Astrocyte of the cerebellum (primary cell): ENCODE measurements at regions not wholly inside any gene's neighbourhood (a gene's known extent, or its start where the extent isn't known, plus 50 kb on each side); places are given as distances from the start of the nearest gene placed in this dataset.
"Not testable (repeated sequence)": the region's sequence is repeated elsewhere in the genome, so short reads cannot be mapped to it uniquely, and the experiment has no call there.

ENCODE experiments used
- DNase-seq: peaks from one replicate; pipeline ENCODE4 v3.0.0-alpha.2; 2011; ENCODE audit warnings: low read depth
- H3K4me3 ChIP-seq: 2 replicates; pipeline ENCODE4 v1.5.1; 2011; ENCODE audit warnings: mild to moderate bottlenecking, low read depth, low read length, moderate library complexity
- in situ Hi-C: cut with HindIII; loops from 2 replicates; pipeline ENCODE4 v1.10.0; 2017; ENCODE audit warnings: low sequenced_read_pairs
- TF ChIP-seq, protein P1 (sequence below): IDR thresholded peaks from 2 replicates; pipeline ENCODE4 v1.5.1; 2012; ENCODE audit warnings: low read length, low read depth, moderate library complexity, mild to moderate bottlenecking; ENCODE audit errors: missing control alignments

GRCh38 chr7:153772966-153773365 lies 279.2 kb upstream of the DPP6 start:
- no peak for DNase-seq
- TF ChIP-seq, protein P1, sequence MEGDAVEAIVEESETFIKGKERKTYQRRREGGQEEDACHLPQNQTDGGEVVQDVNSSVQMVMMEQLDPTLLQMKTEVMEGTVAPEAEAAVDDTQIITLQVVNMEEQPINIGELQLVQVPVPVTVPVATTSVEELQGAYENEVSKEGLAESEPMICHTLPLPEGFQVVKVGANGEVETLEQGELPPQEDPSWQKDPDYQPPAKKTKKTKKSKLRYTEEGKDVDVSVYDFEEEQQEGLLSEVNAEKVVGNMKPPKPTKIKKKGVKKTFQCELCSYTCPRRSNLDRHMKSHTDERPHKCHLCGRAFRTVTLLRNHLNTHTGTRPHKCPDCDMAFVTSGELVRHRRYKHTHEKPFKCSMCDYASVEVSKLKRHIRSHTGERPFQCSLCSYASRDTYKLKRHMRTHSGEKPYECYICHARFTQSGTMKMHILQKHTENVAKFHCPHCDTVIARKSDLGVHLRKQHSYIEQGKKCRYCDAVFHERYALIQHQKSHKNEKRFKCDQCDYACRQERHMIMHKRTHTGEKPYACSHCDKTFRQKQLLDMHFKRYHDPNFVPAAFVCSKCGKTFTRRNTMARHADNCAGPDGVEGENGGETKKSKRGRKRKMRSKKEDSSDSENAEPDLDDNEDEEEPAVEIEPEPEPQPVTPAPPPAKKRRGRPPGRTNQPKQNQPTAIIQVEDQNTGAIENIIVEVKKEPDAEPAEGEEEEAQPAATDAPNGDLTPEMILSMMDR, result no peak
- H3K4me3 ChIP-seq, result no peak overlapping the region
- in situ Hi-C loops, result no loop called here

DNA sequence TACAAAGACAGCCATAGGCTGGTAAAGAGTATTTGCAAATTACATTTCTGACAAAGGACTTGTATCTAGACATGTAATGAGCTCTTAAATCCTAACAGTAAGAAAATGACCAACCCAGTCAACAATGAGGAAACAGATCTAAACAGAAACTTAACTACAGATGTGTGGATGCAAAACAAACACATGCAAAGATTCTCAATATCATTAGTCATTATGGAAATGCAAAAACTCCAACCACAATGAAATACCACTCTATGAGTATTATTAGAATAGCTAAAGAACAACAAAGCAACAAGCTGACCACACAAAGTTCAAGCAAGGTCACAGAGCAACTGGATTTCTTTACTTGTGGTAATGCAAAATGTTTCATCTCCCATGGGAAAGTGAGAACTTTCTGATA lies 275.3 kb upstream of the DPP6 start:
- H3K4me3 ChIP-seq, in situ Hi-C loops: not testable (repeated sequence)
- peak; percentile 27 for DNase-seq

GRCh38 chr7:153797363-153797762 lies 254.8 kb upstream of the DPP6 start:
- DNase-seq, in situ Hi-C loops, H3K4me3 ChIP-seq: not testable (repeated sequence)

- in situ Hi-C loops, result no loop called here
- DNase-seq, result no peak
- no peak overlapping the region for H3K4me3 ChIP-seq
- TF ChIP-seq, protein P1, result no peak
These were observed 244.1 kb upstream of the DPP6 start for GRCh38 chr7:153808117-153808516.

GRCh38 chr7:153829525-153829924 lies 222.7 kb upstream of the DPP6 start:
- in situ Hi-C loops, result no loop called here
- no peak for DNase-seq
- H3K4me3 ChIP-seq, result no peak overlapping the region
- TF ChIP-seq, protein P1, result no peak

- H3K4me3 ChIP-seq, result no peak overlapping the region
- no peak for DNase-seq
- in situ Hi-C loops, result no loop called here
- TF ChIP-seq, protein P1, result no peak
These were observed 220.0 kb upstream of the DPP6 start for GRCh38 chr7:153832160-153832559.

DNA sequence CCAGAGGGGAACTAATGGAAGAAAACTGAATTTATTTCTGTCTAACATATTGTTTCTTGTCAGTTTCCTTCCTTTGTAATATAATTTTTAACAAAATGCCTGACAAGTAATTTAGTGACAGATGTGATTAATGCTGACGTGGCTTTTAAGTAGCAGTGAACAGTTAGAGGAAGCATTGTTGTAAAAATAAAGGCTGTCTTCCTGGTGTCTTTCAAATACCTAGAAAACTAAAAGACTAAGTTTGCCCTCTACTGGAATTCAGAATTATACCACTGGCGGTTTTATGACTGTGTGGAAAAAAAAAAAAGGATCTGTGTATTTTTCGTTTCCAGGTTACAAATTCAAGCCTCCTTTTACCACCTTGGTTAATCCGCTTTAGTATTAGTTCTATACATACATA lies 217.1 kb upstream of the DPP6 start:
- in situ Hi-C loops, result no loop called here
- no peak for DNase-seq
- no peak overlapping the region for H3K4me3 ChIP-seq
- TF ChIP-seq, protein P1, result no peak

DNA sequence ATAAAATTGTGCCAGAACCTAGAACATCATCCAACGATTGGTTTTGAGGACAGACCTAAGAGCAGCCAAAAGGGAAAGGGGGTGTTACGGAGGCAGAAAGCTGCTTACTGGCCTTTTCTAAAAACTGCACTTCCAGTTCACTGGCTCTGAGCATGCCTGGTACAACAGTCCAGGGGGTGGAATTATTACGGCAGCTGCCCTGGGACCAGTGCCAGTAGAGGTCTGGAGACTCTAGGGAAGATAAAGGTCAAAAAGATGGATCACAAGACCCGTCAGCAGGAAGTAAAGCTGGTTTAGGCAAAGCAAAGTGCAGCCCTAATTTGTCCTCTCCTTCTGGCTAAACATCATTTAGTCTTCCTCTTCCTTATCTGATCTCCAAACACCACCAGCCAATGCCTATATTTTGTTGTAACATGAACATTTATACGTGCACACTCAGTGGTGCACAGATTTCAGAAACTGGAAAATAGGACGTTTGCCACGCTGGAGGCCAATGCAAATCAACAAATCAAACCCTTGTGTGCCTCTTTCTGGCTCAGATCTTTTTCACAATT lies 216.4 kb upstream of the DPP6 start:
- TF ChIP-seq, protein P1, result no peak
- no peak for DNase-seq
- no peak overlapping the region for H3K4me3 ChIP-seq
- in situ Hi-C loops, result no loop called here
